H9 (cell line): ENCODE measurements at regions not wholly inside any gene's neighbourhood (a gene's known extent, or its start where the extent isn't known, plus 50 kb on each side); places are given as distances from the start of the nearest gene placed in this dataset.

Experiments used
- DNase-seq: peaks from one replicate; pipeline ENCODE4 v3.0.0-alpha.2; 2017
- H2AFZ ChIP-seq: one replicate; pipeline ENCODE4 v1.6.1; 2013; ENCODE audit warnings: mild to moderate bottlenecking, low read length, control low read depth, moderate library complexity
- H2AK5ac ChIP-seq: 2 replicates; pipeline ENCODE4 v1.6.1; 2013; ENCODE audit warnings: low read length, control low read depth, mixed read lengths; ENCODE audit not compliant: insufficient read length
- H2BK120ac ChIP-seq: one replicate; pipeline ENCODE4 v1.6.1; 2013; ENCODE audit warnings: low read depth, mild to moderate bottlenecking, low read length, control low read depth, inconsistent platforms; ENCODE audit not compliant: poor library complexity, severe bottlenecking
- H2BK12ac ChIP-seq: 2 replicates; pipeline ENCODE4 v1.6.1; 2013; ENCODE audit warnings: low read length, control low read depth, mixed read lengths, low read depth; ENCODE audit not compliant: insufficient read length
- H2BK15ac ChIP-seq: 2 replicates; pipeline ENCODE4 v1.6.1; 2013; ENCODE audit warnings: low read depth, low read length, control low read depth
- H2BK20ac ChIP-seq: one replicate; pipeline ENCODE4 v1.6.1; 2013; ENCODE audit warnings: low read depth, mild to moderate bottlenecking, low read length, control low read depth, inconsistent platforms; ENCODE audit not compliant: poor library complexity, severe bottlenecking
- H2BK5ac ChIP-seq: 2 replicates; pipeline ENCODE4 v1.6.1; 2013; ENCODE audit warnings: low read length, control low read depth, mixed read lengths; ENCODE audit not compliant: insufficient read length
- H3K14ac ChIP-seq: 2 replicates; pipeline ENCODE4 v1.6.1; 2013; ENCODE audit warnings: low read length, control low read depth; ENCODE audit not compliant: insufficient read depth
- H3K18ac ChIP-seq: 2 replicates; pipeline ENCODE4 v1.6.1; 2013; ENCODE audit warnings: low read depth, mild to moderate bottlenecking, mixed read lengths, low read length, control low read depth; ENCODE audit not compliant: insufficient read length
- H3K23ac ChIP-seq: 2 replicates; pipeline ENCODE4 v1.6.1; 2013; ENCODE audit warnings: low read length, control low read depth, mixed read lengths, low read depth; ENCODE audit not compliant: insufficient read length
- H3K23me2 ChIP-seq: 2 replicates; pipeline ENCODE4 v1.6.1; 2013; ENCODE audit warnings: low read depth, mild to moderate bottlenecking, mixed read lengths, low read length, control low read depth; ENCODE audit not compliant: insufficient read length, poor library complexity, severe bottlenecking
- H3K27ac ChIP-seq: 2 replicates; pipeline ENCODE4 v1.5.1; 2013; ENCODE audit warnings: low read length, control low read depth, mixed read lengths, low read depth; ENCODE audit not compliant: insufficient read length
- H3K27me3 ChIP-seq: 2 replicates; pipeline ENCODE4 v1.6.1; 2013; ENCODE audit warnings: low read length, control low read depth, inconsistent platforms; ENCODE audit not compliant: insufficient read depth
- H3K4ac ChIP-seq: 2 replicates; pipeline ENCODE4 v1.6.1; 2013; ENCODE audit warnings: low read depth, mild to moderate bottlenecking, control low read depth, inconsistent platforms, low read length, moderate library complexity
- H3K4me1 ChIP-seq: 2 replicates; pipeline ENCODE4 v1.6.1; 2013; ENCODE audit warnings: low read length, control low read depth, inconsistent platforms; ENCODE audit not compliant: insufficient read depth
- H3K4me2 ChIP-seq: 2 replicates; pipeline ENCODE4 v1.6.1; 2013; ENCODE audit warnings: low read length, control low read depth, mixed read lengths; ENCODE audit not compliant: insufficient read length, insufficient read depth
- H3K56ac ChIP-seq: 2 replicates; pipeline ENCODE4 v1.6.1; 2013; ENCODE audit warnings: low read depth, mild to moderate bottlenecking, mixed read lengths, low read length, control low read depth; ENCODE audit not compliant: insufficient read length
- H3K79me1 ChIP-seq: 2 replicates; pipeline ENCODE4 v1.6.1; 2013; ENCODE audit warnings: low read depth, mild to moderate bottlenecking, moderate library complexity, low read length, control low read depth, inconsistent platforms; ENCODE audit not compliant: insufficient read depth, poor library complexity, severe bottlenecking
- H3K79me2 ChIP-seq: 2 replicates; pipeline ENCODE4 v1.6.1; 2013; ENCODE audit warnings: low read length, control low read depth, inconsistent platforms; ENCODE audit not compliant: insufficient read depth
- H3K9ac ChIP-seq: 2 replicates; pipeline ENCODE4 v1.6.1; 2013; ENCODE audit warnings: low read length, control low read depth, mixed read lengths; ENCODE audit not compliant: insufficient read length; ENCODE audit errors: extremely low read depth
- H3K9me3 ChIP-seq: one replicate; pipeline ENCODE4 v1.6.1; 2013; ENCODE audit warnings: low read depth, low read length, inconsistent platforms; ENCODE audit not compliant: control insufficient read depth
- H3T11ph ChIP-seq: one replicate; pipeline ENCODE4 v1.6.1; 2013; ENCODE audit warnings: mild to moderate bottlenecking, low read length, control low read depth, inconsistent platforms
- H4K20me1 ChIP-seq: one replicate; pipeline ENCODE4 v1.6.1; 2013; ENCODE audit not compliant: control insufficient read depth, insufficient read length, insufficient read depth
- H4K5ac ChIP-seq: 2 replicates; pipeline ENCODE4 v1.6.1; 2013; ENCODE audit warnings: low read depth, mild to moderate bottlenecking, mixed read lengths, low read length, control low read depth; ENCODE audit not compliant: insufficient read length
- H4K8ac ChIP-seq: replicated peaks from 2 replicates; pipeline ENCODE4 v1.6.1; 2013; ENCODE audit warnings: low read length, control low read depth, mixed read lengths, low read depth; ENCODE audit not compliant: insufficient read length
- H4K91ac ChIP-seq: 2 replicates; pipeline ENCODE4 v1.6.1; 2013; ENCODE audit warnings: low read depth, mild to moderate bottlenecking, moderate library complexity, mixed read lengths, low read length, control low read depth; ENCODE audit not compliant: insufficient read length
- H3K27ac Mint-ChIP-seq, 3 experiments: 2 replicates in 2 of 3; 3 replicates in 1 of 3; pipeline ENCODE4 v1.8.0; 2020 to 2021; ENCODE audit warnings: mixed read lengths in 3 of 3, mild to moderate bottlenecking in 1 of 3, moderate library complexity in 1 of 3
- H3K27me3 Mint-ChIP-seq: 2 replicates; pipeline ENCODE4 v1.8.0; 2021; ENCODE audit warnings: low read depth, mild to moderate bottlenecking, moderate library complexity, mixed read lengths
- H3K36me3 Mint-ChIP-seq, 3 experiments: 2 replicates in 2 of 3; 3 replicates in 1 of 3; pipeline ENCODE4 v1.8.0; 2020 to 2021; ENCODE audit warnings: low read depth in 3 of 3, mixed read lengths in 3 of 3; ENCODE audit not compliant: insufficient read depth in 1 of 3
- H3K4me1 Mint-ChIP-seq, 2 experiments: 2 replicates each; pipeline ENCODE4 v1.8.0; 2020; ENCODE audit warnings: mixed read lengths in 2 of 2
- H3K4me3 Mint-ChIP-seq, 2 experiments: 2 replicates in 1 of 2; 3 replicates in 1 of 2; pipeline ENCODE4 v1.8.0; 2020 to 2021; ENCODE audit warnings: mild to moderate bottlenecking in 2 of 2, mixed read lengths in 2 of 2, moderate library complexity in 1 of 2
- H3K9me3 Mint-ChIP-seq, 2 experiments: 2 replicates in 1 of 2; 3 replicates in 1 of 2; pipeline ENCODE4 v1.8.0; 2020; ENCODE audit warnings: mild to moderate bottlenecking in 2 of 2, mixed read lengths in 2 of 2, moderate library complexity in 1 of 2
- CTCF ChIP-seq: fragments of 200-600 bp; sonication (generic); conservative IDR thresholded peaks from 3 replicates; pipeline ENCODE4 v1.8.0; 2021; ENCODE audit warnings: antibody characterized with exemption, mild to moderate bottlenecking
- WGBS: extraction: QIAGEN DNeasy Blood & Tissue Kit; methylation state at CpG from one replicate; pipeline ENCODE4 v1.1.7; 2013; ENCODE audit warnings: missing lambda C conversion rate, low lambda C conversion rate, mixed read lengths; ENCODE audit not compliant: insufficient read length; ENCODE audit errors: extremely low coverage; 5-methylcytosine and 5-hydroxymethylcytosine counted together

DNA sequence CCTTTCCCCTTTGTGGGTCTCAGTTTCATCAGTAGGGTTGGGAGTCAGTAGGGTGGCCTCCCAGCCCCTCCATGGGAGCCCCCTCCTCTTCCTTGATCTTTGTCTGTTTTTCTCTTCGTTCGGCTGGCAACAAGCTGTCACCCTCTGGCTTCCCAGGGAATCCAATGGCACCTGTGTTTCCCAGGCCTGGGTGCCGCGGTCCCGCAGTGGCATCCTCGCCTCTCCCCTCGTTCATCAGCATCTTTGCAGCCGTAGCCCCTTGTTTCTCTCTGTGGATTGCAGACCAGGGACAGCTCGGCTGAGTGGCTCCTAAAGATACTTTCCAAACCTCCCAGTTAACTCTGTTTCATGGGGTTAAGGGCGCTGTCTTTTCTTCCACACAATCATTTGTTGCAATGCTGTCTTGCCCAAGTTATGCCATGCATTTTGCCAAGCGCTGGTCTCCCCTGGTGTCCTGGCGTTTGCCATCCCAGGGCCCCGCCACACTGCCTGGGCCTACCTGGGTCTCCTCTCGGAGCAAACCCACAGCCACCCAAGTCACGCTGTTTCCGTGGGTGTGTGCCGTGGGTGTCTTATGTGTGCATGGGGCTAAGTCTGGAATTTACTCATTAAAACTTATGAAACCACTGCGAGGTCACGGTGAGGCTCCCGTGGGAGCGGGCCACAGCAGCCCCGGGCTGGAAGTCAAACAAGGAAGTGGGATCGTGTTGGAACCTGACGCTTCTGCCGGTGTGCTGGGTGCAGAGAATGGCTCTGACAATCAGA is 189.4 kb upstream of the SHH start:
- H3K27me3 Mint-ChIP-seq: peaks cover 3% of the 10 kb centered on the region; the same call in 1 of the 2 replicates
- Histone ChIP-seq H3K4me2 (no peak overlapping the region), H2AFZ (no peak overlapping the region), H3T11ph (no peak overlapping the region), H4K8ac (no peak overlapping the region), H2BK12ac (no peak overlapping the region), H4K20me1 (no peaks in the 10 kb centered on the region), H3K79me2 (no peaks in the 10 kb centered on the region), H3K23me2 (no peaks in the 10 kb centered on the region), H3K9me3 (no peaks in the 10 kb centered on the region), H4K5ac (no peak overlapping the region), H3K23ac (no peak overlapping the region), H3K4ac (no peak overlapping the region), H3K56ac (no peak overlapping the region), H4K91ac (no peak overlapping the region), H2BK20ac (no peak overlapping the region), H3K14ac (no peak overlapping the region), H3K18ac (no peak overlapping the region), H3K9ac (no peak overlapping the region), H2BK5ac (no peak overlapping the region), H3K27me3 (no peaks in the 10 kb centered on the region), H3K27ac (no peak overlapping the region), H2BK15ac (no peak overlapping the region), H3K4me1 (no peaks in the 10 kb centered on the region), H2AK5ac (no peak overlapping the region), H2BK120ac (no peak overlapping the region), H3K79me1 (no peaks in the 10 kb centered on the region)
- H3K9me3 Mint-ChIP-seq: no peaks in the 10 kb centered on the region; a peak in 1 of 5 replicates
- no peaks in the 10 kb centered on the region for H3K4me1 Mint-ChIP-seq
- no CpG with 5 or more reads among the region's 25 CpGs for WGBS
- H3K36me3 Mint-ChIP-seq: no peaks in the 10 kb centered on the region
- H3K27ac Mint-ChIP-seq: no peak overlapping the region
- H3K4me3 Mint-ChIP-seq: no peak overlapping the region
- TF ChIP-seq CTCF: no peak
- DNase-seq: peak; percentile 13
